GM19035 (cell line): ENCODE measurements at regions not wholly inside any gene's neighbourhood (a gene's known extent, or its start where the extent isn't known, plus 50 kb on each side); places are given as distances from the start of the nearest gene placed in this dataset.

ENCODE experiments used
- ATAC-seq: cut with Tn5 transposase; IDR thresholded peaks from one replicate; pipeline ENCODE4 v1.9.1; 2021; ENCODE audit not compliant: unreplicated experiment

DNA sequence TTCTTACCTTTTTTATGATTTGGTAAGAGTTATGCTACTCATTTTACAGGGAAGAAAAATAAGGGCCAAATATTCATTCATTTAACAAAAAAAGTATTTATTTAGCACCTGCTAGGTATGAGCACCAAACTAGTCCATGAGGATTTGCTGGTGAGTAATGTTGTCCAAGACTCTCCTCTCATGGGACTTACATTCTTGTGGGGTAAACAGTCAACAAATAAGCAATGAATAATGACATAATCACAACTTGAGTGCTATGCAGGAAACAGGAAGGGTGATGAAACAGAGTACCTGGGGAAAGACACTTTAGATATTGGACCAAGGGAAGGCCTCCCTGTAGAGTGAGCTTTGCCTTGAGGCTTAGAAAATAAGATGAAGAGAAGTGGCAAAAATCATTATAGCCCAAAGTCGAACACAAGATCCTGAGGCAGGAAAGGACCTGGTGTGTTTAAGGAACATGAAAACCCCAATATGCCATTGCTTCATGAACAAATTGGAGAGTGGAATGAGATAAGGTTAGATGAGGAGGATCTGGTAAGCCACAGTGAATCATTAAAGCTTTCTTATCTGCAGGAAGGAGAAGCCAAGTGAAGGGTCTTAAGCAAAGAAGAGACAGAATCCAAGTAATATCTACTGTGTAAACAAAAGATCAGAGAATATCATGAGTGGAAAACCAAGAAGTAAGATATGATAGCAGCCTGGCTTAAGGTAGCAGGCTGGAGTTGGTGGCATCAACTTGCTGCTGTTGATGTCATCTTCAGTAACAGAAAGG lies 294.5 kb upstream of the NBEA start:
- ATAC-seq: no peak

DNA sequence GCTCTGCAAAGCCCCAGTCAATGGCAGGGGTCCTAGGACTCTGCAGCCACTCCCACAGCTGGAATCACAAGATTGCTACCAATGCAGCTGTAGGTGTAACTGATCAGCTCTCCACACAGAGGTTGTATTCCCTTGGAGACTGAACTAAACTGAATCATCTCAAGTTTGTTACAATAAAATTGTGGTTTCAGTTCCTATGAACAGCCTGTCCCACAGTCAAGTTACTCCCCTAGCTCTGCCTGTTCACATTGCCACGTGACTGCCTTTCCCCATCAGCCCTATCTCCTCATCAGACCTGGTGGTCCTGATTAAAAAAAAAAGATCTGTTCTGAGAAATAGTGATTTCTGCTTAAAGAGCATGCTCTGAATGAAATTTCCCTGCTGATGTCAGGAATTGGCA lies 287.9 kb upstream of the NBEA start:
- ATAC-seq: no peak

DNA sequence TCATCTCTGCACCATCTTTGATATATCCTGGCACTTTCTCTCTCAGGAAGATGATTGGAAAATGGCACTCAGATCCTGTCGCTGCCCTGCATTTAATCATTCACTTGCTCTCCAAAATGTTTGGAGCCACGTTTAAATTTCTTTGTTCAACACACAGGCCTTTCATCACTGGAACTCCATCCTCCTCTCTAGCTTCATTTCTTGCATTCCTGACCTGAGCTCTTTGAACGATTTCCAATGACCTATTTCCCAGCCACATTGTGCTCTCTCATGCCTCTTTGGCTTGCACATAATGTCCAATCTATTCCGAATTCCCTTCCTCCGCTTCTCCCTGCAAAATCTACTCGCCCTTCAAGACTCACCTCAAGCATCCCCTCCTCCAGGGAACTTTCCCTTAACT lies 287.4 kb upstream of the NBEA start:
- ATAC-seq: no peak

DNA sequence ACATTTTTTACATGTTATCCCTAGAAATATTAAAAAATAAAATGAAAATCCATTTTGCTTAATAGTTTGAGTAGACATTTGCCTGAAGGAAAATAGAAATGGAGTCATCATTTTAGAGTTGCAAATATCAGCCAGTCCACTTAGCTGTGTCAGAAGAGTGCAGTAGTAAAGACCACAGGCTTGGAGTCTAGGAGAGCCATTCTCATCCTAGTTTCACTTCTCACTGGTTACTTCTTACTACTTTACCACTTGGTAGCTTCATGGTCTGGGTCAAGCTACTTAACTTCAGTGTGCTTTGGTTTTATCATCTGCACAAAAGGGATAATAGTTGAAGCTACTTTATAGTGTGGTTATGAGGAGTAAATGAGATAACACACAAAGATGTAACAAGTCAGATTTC lies 286.5 kb upstream of the NBEA start:
- ATAC-seq: no peak

DNA sequence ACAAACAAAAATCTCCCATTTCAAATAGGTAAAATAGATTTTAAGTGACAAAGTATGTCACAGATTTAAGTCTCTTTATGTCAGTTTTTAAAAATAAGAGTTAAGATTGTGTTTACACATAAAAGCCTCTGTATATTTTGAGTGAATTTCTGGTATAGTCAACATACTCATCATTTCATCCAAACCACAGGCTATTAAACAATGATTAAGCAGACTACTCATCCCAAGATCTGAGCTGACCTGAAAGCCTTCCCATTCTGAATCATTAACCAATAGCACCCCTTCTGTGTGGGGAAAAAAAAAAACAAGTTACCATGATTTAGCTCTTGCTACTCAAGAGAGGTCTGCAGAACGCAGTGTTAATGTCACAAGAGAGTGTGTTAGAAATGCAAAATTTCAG lies 284.4 kb upstream of the NBEA start:
- no peak for ATAC-seq

- no peak for ATAC-seq
These were observed 274.5 kb upstream of the NBEA start for GRCh38 chr13:34667286-34668218.

DNA sequence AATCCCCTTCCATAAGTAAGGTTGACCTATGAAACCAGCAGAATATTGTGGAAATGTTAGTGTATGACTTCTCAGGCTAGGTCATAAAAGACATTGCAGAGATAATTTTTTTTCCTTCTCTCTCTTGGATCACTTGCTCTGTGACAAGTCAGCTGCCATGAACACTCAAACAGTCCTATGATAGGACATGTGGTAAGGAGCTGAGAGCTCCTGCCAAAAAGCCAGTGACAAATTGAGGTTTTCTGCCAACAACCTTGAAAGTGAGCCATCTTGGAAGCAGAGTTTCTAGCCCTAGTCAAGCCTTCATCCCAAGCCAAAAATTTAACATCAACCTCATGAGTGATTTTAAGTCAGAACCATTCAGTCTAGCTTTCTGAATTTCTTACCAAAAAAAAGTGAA lies 270.9 kb upstream of the NBEA start:
- no peak for ATAC-seq

DNA sequence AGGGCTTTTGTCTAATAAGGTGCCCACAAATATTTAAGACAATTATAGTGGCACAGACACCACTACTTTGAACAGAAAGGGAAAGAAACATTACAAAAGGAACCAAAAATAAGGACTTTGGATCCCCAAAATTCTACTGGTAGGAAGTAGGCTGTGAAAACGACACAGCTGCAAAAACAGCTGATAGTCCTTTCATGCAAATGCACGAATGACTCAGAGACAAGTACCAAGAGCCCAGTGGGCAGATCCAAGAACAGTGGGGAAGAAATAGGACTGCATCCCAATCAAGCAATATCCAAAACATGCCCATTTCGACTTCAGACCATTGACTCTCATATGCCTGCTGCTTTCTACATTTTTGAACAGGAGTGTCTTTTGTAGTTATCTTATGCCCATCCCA lies 269.4 kb upstream of the NBEA start:
- no peak for ATAC-seq

DNA sequence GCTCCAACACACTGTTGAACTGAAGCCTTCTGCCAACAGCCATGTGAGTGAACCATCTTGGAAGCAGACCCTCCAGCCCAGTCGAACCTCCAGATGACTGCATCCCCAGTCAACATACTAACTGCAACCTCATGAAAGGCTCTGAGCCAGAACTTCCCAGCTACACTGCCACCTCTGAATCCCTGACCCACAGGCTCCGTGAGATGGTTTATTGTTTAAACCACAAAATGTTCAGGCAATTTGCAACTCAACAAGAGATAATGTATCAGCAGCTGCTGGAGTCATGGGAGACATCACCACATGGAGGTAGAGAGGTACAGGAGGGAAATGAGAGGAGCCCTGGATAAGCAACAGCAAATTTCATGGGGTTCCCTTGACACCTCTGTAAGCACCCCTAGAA lies 266.4 kb upstream of the NBEA start:
- no peak for ATAC-seq

GRCh38 chr13:34678154-34678553 lies 263.9 kb upstream of the NBEA start:
- ATAC-seq: no peak

DNA sequence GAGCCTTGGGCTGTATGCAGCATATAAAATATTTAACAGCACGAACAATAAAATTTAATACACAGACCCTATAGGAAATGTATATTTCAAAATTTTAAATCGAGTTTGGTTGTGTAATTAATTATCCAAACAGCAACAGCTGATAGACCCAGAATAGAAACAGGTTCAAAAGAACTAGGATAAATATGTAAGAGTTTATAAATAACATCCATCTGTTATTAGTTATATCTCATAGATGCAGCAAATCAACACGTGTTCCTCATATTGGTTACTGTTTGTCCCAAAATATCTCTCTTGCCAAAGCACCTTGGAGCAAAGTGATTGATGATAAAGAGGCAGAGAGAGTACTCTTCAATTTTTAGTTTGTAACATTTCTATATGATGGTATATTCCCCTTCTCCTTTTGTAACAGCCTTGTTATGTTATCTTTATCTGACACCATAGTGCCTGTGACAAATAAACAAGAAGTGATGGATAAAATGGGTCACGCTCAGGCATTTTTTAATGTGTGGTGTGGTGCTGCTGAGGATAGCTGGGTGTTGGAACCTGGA lies 260.6 kb upstream of the NBEA start:
- ATAC-seq: no peak

DNA sequence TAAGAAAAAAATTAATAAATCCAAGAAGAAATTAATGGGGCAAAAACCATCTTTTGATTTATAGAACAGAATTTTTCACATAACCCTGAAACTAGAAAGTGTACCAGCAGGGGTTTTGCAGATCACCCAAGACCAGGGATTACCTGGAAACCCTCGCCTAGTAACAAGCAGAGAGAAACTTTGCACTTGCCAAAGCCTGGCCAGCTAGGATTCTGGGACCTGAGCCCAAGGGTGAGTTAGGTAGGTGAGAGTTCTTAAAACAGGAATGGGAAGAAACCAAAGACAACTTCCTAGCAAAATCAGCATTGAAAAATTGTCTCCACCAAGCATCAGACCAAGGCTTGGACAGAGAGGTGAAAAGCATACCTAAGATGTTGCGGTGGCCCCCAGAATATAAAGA lies 247.0 kb upstream of the NBEA start:
- no peak for ATAC-seq

DNA sequence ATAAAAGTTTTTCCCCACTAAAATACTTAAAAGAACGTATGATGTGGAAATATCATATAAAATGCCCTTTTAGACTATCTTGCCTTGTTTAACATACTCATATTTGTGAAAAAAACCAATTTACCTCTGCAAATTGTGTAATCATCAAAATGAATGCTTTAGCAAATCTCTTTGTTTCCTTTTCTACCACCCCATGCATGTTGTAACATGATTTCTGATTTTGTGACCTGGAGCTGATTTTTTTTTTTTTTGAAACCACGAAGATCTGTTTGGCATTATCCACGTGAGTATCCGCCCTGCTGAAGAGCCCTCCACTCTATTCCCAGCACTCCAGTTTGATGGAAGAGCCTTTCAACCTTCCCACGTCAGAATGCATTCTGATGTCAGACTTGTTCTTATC lies 245.8 kb upstream of the NBEA start:
- ATAC-seq: no peak

DNA sequence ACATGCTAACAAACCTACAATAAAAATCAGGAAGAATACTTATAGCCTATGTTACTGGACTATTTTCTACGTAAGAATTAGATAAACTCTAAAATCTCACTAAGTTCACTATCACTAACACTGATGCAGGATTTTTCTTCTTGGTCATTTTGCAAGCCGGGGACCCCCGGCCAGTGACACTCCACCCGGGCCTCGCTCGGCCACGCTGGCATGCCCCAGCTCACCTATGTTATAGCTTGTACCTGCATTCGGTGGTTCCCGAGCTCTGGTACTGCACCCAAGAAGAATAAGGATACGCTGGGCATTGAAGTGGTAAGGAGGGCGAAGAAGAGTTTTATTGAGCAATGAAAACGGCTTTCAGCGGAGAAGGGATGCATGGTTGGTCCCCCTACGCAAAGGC lies 245.3 kb upstream of the NBEA start:
- ATAC-seq: no peak

- ATAC-seq: no peak
These were observed 243.1 kb upstream of the NBEA start for GRCh38 chr13:34698945-34699344.

DNA sequence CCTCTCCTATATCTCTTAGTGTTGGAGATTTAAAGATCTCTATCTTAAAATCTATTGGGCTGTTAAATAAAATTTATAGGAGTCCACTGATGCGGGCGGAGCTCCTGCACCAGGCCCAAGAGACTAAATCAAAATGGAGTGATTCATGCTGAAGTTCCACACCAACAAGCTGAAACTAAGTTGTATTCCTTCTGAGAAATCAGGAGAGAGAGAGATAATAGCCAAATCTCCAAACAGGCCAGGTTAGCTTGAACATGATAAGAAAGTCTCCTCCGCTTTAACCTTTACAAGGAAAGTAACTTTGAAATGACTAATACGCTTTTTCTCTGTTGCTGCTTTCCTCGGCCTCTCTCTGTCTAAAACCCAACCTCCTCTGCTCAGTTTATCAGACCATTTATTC lies 241.9 kb upstream of the NBEA start:
- ATAC-seq: no peak

- ATAC-seq: no peak
These were observed 240.2 kb upstream of the NBEA start for GRCh38 chr13:34701919-34702318.

DNA sequence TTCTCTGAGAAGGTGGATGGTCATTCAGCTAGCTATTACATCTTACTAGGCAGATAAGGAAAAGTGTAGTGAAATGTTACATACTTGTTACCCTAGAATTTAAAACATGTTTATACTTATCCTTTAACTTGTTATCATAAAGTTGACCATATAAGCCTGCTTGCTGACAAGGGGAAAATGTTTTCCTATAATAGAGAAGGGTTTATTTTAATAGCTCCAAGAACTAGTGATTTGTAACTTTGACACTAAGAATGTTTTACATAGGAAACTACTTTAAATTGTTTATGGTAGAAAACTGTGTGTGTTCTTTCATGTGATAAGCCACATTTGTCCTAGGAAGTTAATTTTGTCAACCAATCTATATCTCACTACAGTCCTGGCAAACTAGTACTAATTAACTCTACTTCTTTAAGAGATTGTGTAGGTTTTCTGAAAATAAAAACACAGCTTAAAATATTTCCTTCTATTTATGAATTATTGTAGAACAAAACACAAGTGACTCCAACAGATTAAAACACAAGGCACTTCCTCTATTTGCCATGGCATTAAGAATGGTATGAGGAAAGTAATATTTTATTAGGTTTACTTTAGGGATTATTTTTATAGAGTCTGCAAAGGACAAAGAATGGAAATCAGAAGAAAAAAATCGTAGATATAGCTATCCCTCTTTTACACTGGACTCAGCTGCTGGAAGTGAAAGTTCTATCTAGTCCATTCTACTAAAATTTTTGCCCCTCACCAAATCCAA lies 233.3 kb upstream of the NBEA start:
- ATAC-seq: no peak

DNA sequence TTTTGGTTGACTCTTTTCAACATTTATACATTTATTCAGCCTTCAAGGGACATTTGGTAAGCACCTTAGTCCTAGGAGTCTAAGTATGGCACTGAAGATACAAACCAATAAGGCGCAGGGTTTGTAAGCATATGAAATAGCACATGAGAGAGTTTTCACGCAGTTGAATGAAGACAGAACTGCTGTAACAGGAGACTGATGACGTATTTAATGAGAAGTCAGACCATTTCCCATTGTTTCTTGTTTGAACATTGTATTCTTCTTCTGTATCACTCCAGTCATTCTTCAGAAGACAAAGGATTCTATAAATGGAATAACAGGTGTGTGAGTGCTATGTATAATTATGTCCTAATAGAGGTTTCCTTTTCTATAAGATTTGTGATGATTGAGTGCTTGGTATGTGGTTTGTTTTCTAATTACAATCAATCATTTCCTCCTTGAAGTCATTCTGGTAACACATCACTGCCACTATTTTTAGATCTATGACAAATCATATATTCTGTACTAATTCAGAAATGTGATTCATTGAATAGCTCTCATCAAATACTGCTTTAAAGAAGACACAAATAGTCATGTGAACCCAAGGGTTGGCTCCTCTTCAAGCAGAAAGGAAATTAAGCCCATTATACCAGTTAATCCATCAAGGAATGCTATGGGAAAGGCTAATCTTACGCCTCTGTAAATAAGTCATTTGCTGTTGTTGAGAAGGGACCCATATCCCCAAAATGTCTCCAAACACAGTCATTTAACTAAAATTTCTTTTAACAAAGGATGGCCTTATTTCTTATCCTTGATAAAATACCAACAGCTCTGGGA lies 222.8 kb upstream of the NBEA start:
- no peak for ATAC-seq

DNA sequence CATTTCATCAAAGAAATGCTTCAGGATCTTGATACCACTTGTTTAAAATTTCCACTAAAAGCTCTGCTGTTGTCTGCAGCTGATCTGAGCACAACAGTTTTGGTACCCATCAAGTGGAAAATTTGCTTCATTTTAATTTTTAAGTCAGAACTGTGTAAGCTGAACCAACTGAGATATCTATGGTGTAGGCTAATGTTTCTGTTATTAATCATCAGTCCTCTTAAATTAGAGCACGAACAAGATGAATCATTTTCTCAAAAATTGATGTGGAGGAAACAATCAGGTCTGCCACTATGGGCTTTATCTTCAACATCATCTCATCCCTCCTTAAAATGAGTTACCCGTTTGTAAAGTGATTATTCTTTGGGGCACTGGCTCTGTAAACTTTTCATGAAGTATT lies 221.5 kb upstream of the NBEA start:
- no peak for ATAC-seq
